Inferior parietal cortex (tissue), 1 donor: ENCODE measurements at regions not wholly inside any gene's neighbourhood (a gene's known extent, or its start where the extent isn't known, plus 50 kb on each side); places are given as distances from the start of the nearest gene placed in this dataset.
"Not testable (repeated sequence)": the region's sequence is repeated elsewhere in the genome, so short reads cannot be mapped to it uniquely, and the experiment has no call there.

Source experiments
- DNase-seq: peaks from one replicate; pipeline ENCODE4 v3.0.0-alpha.2; 2016; ENCODE audit errors: extremely low spot score

DNA sequence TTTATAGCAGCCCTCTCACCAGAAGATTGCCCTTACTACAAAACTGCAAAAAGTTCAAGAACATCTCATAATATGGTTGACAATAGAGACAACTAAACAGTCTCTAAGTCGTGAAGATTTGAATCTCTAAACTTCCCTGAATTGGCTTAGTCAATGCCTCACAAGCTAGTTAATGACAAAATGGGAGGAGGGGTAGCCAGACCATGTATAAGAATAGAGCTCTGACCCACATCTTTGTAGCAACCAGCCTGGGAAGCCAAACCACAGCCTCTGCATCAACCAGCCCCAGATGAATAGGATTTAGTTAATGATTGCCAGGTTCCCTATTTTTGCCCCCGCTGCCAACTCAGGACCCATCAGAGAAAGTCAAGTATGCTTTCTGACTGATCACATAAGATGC, 1265.9 kb upstream of the PCDH10 start:
- not testable (repeated sequence) for DNase-seq

DNA sequence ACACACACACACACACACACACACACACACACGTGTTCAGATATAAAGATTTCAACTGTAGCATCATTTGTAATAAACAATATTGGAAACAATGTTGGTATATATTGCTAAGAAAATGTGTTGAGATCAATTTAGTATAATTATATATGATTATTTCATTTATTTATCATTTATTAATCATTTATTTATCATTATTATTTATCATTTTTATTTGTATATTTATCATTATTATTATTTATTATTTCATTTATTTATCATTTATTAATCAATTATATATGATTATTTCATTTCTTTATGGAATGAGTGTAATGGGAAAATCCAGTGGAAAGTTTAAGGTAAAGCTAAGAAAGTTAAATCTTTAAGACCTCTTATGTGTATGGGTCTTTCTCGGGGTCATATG, 1223.4 kb upstream of the PCDH10 start:
- DNase-seq, result not testable (repeated sequence)

DNA sequence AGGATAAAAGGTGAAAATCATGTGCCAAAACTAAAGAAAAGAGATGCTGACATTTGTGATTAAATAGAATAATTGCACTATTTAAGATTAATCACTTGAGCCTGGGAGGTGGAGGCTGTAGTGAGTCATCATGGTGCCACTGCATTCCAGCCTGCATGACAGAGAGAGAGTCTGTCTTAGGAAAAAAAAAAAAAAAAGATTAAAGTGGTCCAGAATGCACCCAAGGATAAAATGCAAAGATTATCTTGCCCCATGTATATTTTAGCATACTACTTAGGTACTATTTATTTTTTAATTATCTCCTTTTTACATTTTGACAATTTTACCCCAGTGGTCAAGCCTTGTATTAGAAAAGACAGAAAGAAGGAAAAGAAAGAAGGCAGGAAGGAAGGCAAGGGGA, 1181.4 kb upstream of the PCDH10 start:
- not testable (repeated sequence) for DNase-seq

DNA sequence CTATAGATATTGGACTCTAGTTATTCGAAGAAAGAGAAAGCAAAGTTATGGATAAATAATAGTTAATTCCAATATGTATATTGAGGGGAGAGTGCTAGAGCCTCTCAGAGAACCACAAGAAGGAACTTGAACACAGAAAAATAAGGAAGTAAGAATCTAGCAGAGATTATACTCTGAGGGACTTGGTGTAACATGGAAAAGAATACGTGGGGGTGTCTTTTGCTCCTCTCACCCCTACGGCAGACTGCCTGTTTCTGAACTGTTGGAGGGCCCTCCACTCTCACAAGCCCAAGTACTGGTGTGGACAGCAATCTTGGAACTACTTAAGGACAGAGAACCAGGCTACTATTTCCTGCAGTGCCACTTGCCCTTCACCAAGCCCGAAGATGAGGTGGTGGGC, 1174.4 kb upstream of the PCDH10 start:
- DNase-seq, result no peak

DNA sequence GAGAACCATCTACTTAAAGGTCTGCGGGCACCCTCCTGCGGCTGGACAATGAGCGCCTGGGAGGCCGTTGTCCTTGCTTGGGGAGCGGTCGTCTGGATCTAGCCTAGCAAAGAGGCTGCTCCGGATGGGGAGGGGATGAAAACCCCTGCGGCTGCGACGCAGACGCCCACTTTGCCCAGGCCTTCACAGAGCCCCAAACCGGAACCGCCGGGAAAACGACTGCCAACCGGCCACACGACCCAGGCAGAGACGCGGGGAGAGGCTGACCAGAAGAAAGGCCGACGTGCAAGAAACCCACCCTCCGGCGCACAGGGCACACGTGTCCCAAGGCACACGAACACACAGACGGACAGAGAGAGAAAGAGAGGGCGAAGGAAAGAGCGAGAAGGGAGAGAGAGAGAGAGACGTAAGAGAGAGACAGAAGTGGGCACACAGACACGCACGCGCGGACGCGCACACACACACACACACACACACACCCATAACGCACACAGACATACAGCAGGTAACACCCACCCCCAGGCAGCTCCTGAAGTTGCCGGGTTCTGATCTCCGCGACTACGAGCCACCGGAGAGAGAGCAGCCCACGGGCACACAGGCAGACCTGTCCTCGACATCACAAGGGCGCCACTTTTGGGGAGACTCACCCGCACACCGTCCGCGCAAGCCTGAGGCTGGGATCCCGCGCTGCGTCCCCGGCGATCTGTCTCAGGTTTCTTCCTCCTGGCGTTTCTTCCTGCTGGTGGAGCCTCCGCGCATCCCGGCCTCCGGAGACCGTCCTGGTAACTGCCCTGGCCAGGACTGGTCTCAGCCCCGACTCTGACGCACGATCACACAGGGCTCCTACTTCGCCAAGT, 1173.6 kb upstream of the PCDH10 start:
- DNase-seq, result not testable (repeated sequence)

DNA sequence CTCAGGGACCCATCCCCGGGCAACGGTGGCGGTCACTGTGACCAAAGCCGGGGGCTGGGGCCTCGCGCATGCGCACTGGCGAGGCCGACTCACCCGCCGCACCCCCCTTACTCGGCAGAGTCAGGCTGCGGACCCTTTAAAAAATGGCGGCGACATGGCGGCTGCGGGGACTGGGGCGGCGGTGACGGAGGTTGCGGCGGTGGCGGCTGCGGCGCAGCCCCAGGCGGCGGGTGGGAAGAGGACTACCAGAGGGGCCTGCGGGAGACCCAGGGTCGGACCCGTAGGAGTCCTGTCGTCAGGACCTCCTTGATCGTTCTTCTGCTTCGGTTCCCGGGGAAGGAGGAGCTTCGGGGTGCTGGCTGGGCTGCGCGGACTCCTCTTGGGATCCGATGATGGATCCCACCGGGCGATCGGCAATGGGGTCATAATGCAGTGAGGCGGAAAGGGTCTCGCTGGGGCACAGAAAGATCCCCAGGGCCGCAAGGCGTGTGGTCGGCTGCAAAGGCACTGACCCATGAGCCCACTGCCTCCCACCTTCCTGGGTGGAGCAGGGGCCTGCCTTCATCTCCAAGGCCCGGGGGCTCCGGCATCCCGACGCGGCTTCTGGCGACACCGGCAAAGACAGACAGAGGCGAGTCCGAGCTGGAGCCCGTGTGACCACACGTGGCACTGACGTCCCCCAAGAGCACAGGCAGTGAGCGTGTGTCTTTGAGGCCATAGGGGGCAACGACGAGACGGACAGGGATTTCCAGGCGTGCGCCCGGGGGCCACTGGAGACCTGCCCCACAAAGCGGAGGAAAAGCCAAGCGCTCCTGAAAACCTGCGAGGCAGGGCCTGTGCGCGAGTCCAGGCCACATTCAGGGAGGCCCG, 1172.7 kb upstream of the PCDH10 start:
- DNase-seq, result not testable (repeated sequence)

DNA sequence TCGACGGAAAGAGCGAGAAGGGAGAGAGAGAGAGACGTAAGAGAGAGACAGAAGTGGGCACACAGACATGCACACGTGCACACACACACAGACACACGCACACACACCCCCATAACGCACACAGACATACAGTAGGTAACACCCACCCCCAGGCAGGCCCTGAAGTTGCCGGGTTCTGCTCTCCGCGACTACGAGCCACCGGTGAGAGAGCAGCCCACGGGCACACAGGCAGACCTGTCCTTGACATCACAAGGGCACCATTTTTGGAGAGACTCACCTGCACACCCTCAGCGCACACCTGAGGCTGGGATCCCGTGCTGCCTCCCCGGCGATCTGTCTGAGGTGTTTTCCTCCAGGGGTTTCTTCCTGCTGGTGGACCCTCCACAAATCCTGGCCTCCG, 1171.0 kb upstream of the PCDH10 start:
- DNase-seq, result no peak

DNA sequence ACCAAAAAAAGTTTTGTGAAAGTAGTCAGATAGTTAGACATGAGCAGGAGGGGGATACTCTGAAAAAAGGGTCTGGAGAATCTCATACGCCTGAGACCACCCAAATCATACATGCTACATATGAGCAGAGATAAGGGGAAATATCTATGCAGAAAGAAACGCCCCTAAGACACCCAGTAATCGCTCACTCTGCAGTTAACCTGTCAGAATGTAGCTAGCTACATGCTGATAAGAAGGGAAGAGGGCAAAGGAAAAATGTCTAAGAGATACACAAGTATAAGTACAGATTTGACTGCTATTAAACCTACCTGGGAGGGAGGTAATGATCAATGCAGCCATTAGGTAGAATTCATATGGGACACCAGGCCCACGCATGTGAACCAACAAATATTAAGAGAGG, 1159.5 kb upstream of the PCDH10 start:
- DNase-seq, result no peak

DNA sequence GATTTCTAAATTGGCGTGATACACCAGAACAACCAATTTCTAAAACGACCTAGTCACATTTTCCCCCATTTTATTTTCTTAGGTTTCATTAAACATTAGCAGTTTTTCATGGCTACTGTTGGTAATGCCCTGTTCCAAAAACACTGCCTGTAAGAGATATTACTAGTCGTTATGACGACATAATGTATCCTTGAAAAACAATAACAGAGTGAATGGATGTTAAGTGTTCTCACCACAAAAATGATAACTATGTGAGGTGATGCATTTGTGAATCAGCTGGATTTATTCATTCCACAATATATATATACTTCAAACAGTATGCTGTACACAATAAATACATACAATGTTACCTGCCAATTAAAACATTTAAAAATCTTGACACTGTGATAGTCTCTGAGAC, 1147.6 kb upstream of the PCDH10 start:
- DNase-seq, result no peak

DNA sequence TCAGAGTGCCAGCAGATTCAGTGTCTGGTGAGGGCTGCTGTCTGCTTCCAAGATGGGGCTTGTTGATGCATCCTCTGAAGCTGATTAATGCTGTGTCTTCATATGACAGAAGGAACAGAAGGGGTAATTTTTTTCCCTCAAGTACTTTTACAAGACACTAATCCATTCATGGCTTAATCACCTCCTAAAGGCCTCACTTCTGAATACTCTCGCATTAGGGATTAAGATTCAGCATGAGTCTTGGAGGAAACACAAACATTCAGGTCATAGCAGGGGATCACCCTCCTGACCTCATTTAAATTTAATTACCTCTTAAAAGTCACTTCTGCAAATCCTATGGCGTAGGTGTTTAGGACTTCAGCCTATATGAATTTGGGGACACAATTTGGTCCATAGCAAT, 1145.5 kb upstream of the PCDH10 start:
- DNase-seq, result no peak

DNA sequence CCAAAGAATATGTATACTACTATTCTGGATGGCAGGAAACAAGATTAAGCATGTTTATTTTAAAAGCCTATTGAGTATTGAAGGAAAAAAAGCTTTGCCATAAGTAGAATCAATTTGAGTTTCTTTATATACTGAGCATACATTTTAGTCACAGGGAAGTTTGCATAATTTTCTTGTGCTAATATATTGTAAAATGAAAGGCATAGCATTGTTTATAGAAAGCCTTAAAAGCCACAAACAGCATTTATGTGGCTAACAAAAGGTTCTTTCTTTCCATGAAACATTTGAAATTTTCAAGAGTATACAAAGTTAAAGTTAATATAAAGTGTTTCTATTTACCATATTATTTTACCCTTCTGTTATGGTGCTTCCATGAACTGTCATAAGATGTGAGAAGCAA, 1133.8 kb upstream of the PCDH10 start:
- no peak for DNase-seq

DNA sequence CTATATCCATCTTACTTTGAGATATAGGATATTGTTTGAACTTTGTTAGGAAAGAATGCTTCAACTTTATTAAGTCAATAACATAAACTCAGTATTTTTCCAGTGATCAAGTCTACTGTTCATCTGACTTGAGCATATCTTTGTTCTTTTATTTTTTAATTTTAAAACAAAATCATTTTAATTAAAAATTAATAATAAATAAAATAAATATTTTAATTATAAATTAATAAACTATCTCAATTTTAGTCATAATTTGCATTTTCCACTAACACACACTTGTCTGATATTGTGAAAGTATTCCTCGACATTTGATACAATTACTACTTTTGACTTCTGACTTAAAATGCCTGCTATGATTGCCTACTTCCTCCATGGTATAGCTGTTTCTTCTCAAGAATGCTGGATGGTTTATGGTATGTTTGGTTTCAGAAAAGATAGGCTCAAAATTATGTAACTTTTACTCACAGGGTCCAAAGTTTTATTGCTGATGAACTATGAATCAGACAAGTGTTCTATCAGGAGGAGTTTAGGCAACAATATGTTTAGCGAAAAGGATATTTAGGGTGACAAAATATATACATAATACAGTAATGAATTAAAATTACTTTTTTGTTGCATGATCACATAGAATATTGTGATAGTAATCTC, 1132.3 kb upstream of the PCDH10 start:
- no peak for DNase-seq

DNA sequence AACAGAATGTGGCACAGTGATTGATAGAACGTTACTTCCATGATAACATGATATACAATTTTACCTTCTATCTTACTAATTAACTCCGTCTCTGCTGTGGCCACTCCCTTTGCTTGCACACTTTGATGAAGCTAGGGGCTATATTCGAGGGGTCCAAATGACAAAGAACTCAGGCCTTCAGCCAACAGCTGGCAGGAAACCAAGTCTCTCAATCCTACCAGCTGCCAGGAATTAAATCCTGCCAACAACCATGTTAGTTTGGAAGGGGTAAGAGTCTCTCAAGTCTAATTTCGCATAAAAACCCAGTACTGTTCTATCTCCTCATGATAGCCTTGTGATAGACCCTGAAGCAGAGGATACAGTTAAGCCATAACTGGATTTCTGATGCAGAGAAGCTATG, 1122.9 kb upstream of the PCDH10 start:
- no peak for DNase-seq

DNA sequence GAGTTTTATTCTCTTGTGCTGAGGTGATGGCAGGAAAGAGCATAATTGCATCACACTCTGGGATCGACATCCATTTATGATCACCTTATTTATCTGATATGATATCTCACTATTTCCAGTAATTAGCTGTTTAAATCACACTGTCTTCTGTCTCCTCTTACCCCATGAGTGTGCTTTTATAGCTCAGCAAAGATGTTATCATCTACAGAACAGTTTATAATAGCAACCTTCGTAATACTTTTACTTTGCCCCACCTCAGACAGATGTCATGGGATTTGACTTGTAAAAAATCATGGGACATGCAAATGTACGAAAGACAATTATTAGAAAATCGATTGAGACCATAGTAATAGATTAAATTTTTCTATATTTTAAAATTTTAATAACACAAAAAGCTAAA, 1122.3 kb upstream of the PCDH10 start:
- DNase-seq, result no peak

DNA sequence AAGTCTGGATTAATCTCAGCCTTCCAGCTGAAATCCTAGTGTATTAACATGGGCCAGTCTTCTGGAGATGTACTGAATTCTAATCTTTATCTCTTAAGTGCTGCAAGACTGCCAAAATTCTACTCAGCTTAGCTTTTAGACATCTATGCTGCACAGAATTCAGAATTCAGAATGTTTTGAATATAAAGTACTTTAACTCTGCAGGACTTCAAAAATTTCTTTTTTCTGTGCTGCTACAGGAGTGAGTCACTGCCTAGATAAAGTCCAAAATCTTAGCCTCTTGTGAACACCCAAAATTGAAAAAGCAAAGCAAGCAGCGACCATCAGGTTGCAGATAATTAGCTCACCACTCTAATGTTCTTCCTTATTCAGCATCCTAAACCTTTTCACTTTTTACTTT, 1092.6 kb upstream of the PCDH10 start:
- DNase-seq, result no peak

DNA sequence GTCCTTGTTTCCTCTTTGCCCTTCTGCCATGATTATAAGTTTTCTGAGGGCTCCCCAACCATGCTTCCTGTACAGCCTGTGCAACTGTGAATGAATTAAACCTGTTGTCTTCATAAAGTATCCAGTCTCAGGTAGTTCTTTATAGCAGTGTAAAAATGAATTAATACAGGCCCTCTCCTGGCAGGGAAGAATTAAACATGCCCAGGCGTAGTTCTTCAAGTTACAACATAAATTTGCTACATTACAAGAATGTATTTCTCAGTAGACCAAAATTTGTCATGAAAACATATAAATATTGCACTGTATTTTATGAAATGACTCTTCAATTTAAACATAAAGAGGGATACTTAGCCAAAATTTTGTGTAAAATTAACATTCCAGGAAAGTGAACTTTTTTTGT, 1089.9 kb upstream of the PCDH10 start:
- DNase-seq, result no peak

DNA sequence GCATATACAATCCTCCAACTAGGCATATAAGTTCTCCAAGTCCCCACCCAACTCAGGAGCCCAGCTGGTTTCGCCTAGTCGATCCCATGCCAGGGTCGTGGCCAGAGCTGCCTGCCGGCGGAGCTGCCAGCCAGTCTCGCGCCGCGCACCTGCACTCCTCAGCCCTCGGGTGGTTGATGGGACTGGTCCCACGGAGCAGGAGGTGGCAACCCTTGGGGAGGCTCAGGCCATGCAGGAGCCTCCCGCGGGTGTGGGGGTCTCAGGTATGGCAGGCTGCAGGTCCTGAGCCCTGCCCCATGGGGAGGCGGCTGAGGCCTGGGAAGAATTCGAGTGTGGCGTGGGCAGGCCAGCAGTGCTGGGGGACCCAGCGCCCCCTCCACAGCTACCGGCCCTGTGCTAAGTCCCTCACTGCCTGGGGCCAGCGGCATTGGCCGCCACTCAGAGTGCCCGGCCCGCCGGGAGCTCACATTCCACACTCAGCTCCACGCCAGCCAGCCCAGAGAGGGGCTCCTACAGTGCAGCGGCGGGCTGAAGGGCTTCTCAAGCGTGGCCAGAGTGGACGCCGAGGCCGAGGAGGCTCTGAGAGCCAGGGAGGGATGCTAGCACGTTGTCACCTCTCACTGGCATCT, 1086.4 kb upstream of the PCDH10 start:
- DNase-seq, result no peak

DNA sequence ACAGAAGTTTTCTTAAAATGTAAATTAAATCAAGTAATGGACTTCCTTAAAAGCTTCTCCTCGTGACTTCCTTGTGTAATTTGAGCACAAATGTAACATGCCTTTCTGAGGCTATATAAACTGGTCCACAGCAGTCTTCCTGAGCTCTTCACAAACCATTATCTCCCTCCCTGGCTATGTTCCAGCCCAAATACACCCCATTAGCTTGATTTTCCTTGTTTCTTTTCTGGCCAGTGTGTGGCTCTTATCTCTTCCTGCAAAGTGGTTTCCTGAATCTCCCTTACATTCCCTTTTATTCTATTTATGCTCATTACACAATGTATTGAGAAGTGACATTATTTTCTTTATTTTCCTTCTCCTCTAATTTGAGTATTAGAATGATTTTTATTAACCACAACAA, 1085.3 kb upstream of the PCDH10 start:
- no peak for DNase-seq

DNA sequence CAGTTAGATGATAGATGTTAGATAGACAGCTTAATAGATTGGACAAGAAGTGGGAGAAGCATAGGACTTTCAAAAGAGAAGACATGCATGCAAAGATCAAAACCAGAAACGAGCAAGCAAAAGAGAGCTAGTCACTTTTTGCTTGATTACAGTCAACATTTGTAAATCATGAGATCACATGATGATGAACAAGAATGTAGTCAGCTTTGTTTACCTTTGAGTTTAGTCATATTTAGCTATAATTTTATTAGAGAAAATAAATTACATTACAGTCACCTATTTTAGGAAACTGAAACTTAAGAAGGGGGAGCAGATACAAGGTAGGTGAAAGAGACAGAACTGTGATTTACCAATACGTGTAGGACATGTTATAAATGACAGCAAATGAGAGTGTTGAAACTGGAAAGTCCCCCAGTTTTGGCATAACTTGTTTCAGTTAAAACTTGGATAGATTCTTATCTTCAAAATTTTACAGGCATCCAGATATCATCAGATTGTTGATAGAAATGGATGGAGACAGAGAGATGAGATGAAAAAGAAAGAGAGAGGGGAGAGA, 1083.1 kb upstream of the PCDH10 start:
- no peak for DNase-seq

DNA sequence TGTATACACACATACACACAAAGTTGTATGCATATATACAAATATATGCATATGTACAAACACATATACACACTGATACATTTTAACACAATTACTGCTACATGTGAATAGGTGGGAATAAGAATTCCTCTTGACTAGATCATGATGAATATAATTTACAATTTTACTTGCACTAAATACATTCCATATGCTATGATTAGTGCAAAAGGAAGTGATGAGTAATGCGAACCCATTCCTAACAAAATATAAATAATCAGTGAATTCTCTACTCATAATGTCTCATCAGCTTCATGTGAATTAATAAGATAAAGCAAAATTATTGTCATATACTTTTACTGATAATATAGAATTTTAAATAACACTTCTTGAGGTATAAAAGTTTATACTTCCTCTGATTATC, 1077.3 kb upstream of the PCDH10 start:
- no peak for DNase-seq

DNA sequence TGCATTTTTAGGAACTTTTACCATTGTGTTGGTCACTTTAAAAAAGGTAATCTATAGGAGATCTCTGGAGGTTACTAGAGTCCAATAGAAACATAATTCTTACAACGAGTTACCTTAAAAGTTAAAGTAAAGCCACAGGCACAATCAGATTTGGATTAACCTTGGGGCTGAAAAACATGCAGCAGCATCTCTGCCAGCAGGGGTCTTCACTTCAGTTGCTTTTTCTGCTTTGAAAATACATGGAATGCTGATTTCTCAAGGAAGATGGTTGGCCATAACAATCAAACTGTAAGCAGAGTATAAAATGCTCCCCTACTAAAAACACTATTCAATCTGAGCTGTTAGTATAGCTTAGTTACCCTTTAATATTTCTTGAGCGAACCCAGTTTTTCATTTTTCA, 1072.3 kb upstream of the PCDH10 start:
- no peak for DNase-seq

DNA sequence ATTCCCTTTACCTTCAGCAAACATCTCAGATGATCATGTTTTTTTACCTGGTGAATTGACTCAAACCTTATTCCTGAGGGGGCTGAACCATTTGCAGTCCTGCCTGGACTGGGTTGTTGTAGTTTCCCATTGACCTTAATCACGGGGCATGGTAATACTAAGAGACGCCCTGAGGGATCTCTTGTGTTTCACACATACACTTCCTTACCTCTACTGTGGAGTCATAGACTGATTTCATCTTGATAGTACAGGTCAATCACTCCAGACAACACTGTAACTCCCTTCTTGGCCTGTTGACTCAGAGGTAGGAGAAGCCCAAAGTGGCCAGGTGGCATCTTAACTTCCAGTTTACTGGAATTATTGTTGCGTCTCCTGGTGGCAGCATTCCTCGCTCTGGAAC, 1064.0 kb upstream of the PCDH10 start:
- no peak for DNase-seq
